ENCODE measurements at regions not wholly inside any gene's neighbourhood (a gene's known extent, or its start where the extent isn't known, plus 50 kb on each side); places are given as distances from the start of the nearest gene placed in this dataset.
"Not testable (repeated sequence)": the region's sequence is repeated elsewhere in the genome, so short reads cannot be mapped to it uniquely, and the experiment has no call there.

GRCh38 chr3:147099076-147099475 is 307.3 kb downstream of the ZIC4 start:
- DNase-seq, result no peak
- intact Hi-C loops (cut with DNase I), result no loop called here
- ATAC-seq, result no peak

GRCh38 chr3:147090461-147090860 is 315.9 kb downstream of the ZIC4 start:
- DNase-seq (no peak), ATAC-seq (no peak)
- intact Hi-C loops (cut with DNase I), result no loop called here

GRCh38 chr3:147089286-147089685 is 317.1 kb downstream of the ZIC4 start:
- DNase-seq (no peak), ATAC-seq (no peak)
- intact Hi-C loops (cut with DNase I), result no loop called here

GRCh38 chr3:147059500-147059899 is 346.8 kb downstream of the ZIC4 start:
- intact Hi-C loops (cut with DNase I); ATAC-seq; DNase-seq: not testable (repeated sequence)

- intact Hi-C loops (cut with DNase I), result no loop called here
- DNase-seq, result no peak
- ATAC-seq, result no peak
Measured at GRCh38 chr3:147049821-147050220, 356.5 kb downstream of the ZIC4 start.

GRCh38 chr3:147049305-147049704 is 357.0 kb downstream of the ZIC4 start:
- intact Hi-C loops (cut with DNase I), result no loop called here
- DNase-seq (no peak), ATAC-seq (no peak)

- intact Hi-C loops (cut with DNase I), result no loop called here
- ATAC-seq (no peak), DNase-seq (no peak)
Measured at GRCh38 chr3:147046916-147047315, 359.4 kb downstream of the ZIC4 start.

GRCh38 chr3:147038481-147038880 is 367.9 kb downstream of the ZIC4 start:
- intact Hi-C loops (cut with DNase I), result no loop called here
- ATAC-seq, result no peak
- no peak for DNase-seq

- ATAC-seq, result no peak
- no peak for DNase-seq
- intact Hi-C loops (cut with DNase I), result no loop called here
Measured at GRCh38 chr3:147034359-147034758, 372.0 kb downstream of the ZIC4 start.

GRCh38 chr3:147030274-147030673 is 376.1 kb downstream of the ZIC4 start:
- no peak for ATAC-seq
- intact Hi-C loops (cut with DNase I), result no loop called here
- DNase-seq, result no peak

GRCh38 chr3:147015334-147015733 is 391.0 kb downstream of the ZIC4 start:
- no peak for ATAC-seq
- intact Hi-C loops (cut with DNase I), result no loop called here
- no peak for DNase-seq

GRCh38 chr3:147008886-147009285 is 397.5 kb downstream of the ZIC4 start:
- peak in 1 of 2 donors; percentile 21 for ATAC-seq
- intact Hi-C loops (cut with DNase I), result no loop called here
- no peak for DNase-seq

- DNase-seq (no peak), ATAC-seq (no peak)
- intact Hi-C loops (cut with DNase I), result no loop called here
Measured at GRCh38 chr3:147008458-147008857, 397.9 kb downstream of the ZIC4 start.

GRCh38 chr3:147007736-147008245 is 398.6 kb downstream of the ZIC4 start:
- intact Hi-C loops (cut with DNase I), result no loop called here
- DNase-seq (no peak), ATAC-seq (no peak)

- ATAC-seq, result no peak
- intact Hi-C loops (cut with DNase I), result no loop called here
- no peak for DNase-seq
Measured at GRCh38 chr3:147002721-147003120, 397.6 kb upstream of the PLSCR5 start.

GRCh38 chr3:147000274-147000673 is 395.1 kb upstream of the PLSCR5 start:
- ATAC-seq (no peak), DNase-seq (no peak)
- intact Hi-C loops (cut with DNase I), result no loop called here

- intact Hi-C loops (cut with DNase I), result no loop called here
- no peak for DNase-seq
Measured at GRCh38 chr3:146991907-146992306, 386.8 kb upstream of the PLSCR5 start.

GRCh38 chr3:146975476-146975875 is 370.3 kb upstream of the PLSCR5 start:
- DNase-seq (no peak), ATAC-seq (no peak)
- intact Hi-C loops (cut with DNase I), result no loop called here

More at GRCh38 chr3:146991907-146992306, 386.8 kb upstream of the PLSCR5 start:
- ATAC-seq, result no peak

GRCh38 chr3:146975032-146975431 is 369.9 kb upstream of the PLSCR5 start:
- no peak for ATAC-seq
- no peak for DNase-seq
- intact Hi-C loops (cut with DNase I), result no loop called here

GRCh38 chr3:146974001-146974400 is 368.9 kb upstream of the PLSCR5 start:
- no peak for DNase-seq
- ATAC-seq, result no peak
- intact Hi-C loops (cut with DNase I), result no loop called here

GRCh38 chr3:146972726-146973125 is 367.6 kb upstream of the PLSCR5 start:
- intact Hi-C loops (cut with DNase I), result no loop called here
- no peak for DNase-seq
- ATAC-seq, result no peak

- DNase-seq (no peak), ATAC-seq (no peak)
- intact Hi-C loops (cut with DNase I), result no loop called here
Measured at GRCh38 chr3:146970236-146970635, 365.1 kb upstream of the PLSCR5 start.

All from left cardiac atrium (tissue), 4 donors.